GDM1 (cell line): ENCODE measurements at regions not wholly inside any gene's neighbourhood (a gene's known extent, or its start where the extent isn't known, plus 50 kb on each side); places are given as distances from the start of the nearest gene placed in this dataset.
"Not testable (repeated sequence)": the region's sequence is repeated elsewhere in the genome, so short reads cannot be mapped to it uniquely, and the experiment has no call there.

Experiments
- DNase-seq: peaks from one replicate; lab custom pipeline; 2025; lab: John Stamatoyannopoulos, UW

GRCh38 chr1:194431121-194431520 is 1244.7 kb upstream of the B3GALT2 start:
- DNase-seq: no peak

DNA sequence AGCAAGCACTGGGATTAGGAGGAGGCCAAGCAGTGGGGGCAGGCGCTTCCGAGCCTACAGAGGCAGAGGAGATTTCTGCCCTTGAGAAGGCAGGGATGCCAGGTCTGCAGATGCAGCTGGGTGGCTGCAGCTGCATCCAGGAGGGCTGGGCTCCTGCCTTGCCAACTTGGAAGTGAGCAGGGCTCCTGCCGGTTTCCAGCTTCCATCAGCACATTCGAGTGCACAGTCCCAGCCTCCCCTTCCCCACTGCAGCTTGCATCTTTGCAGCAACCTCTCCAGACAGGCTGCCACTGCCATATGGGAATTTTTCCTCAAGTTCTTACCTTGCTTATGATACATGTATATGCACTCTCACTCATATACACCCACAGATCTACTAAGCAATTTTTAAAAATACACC is 1234.3 kb upstream of the B3GALT2 start:
- no peak for DNase-seq

DNA sequence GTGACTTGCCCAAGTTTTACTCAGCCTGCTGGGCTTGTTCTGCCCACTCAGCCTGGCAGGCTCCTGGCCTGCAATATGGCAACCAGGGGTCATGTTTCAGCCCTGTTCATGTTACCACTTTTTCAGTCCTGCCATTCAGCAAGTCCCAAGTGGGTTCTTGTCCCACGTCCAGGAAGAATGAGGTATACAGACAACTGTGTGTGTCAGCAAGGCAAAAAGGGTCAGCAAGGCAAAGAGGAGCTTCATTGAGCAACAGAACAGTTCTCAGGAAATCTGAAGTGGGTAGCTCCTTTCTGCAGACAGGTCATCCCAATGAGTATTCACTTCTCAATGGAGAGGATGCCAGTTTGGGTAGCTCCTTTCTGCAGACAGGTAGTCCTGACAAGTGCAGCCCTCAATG is 1233.3 kb upstream of the B3GALT2 start:
- no peak for DNase-seq

GRCh38 chr1:194410756-194411155 is 1224.3 kb upstream of the B3GALT2 start:
- no peak for DNase-seq

DNA sequence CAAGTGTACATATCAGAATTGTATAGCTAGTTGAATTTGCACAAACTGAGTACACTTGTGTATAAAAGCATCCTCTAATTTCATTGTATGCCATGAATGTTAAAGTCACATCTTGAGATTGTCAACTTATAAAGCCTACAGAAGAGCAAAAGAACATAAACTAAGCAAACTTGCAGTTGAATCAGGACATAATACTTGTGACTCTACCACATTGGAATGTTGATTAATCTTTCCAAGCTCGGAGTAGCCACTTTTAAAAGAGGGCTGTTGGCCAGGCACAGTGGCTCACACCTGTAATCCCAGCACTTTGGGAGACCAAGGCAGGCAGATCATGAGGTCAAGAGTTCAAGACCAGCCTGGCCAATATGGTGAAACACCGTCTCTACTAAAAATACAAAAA is 1220.8 kb upstream of the B3GALT2 start:
- DNase-seq: not testable (repeated sequence)

DNA sequence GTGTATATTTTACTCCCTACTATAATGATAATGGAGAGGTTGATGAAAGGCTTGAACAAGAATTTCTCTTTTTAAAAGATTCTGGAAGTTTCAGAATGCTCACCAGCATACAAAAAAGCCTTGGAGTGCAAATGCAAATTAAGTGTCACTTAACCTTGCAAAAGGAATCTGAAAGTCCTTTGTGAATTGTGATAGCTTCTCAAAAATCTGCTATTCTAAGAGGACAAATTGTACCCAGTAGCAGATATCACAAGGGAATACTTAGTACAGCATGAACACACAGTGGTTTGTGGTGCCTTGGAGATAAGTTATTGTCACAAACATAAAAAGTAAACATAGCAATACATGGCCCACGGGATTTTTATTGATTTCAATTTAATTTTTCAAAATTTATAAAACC is 1208.3 kb upstream of the B3GALT2 start:
- DNase-seq: no peak

- no peak for DNase-seq
Measured at GRCh38 chr1:194387531-194387930, 1201.1 kb upstream of the B3GALT2 start.

DNA sequence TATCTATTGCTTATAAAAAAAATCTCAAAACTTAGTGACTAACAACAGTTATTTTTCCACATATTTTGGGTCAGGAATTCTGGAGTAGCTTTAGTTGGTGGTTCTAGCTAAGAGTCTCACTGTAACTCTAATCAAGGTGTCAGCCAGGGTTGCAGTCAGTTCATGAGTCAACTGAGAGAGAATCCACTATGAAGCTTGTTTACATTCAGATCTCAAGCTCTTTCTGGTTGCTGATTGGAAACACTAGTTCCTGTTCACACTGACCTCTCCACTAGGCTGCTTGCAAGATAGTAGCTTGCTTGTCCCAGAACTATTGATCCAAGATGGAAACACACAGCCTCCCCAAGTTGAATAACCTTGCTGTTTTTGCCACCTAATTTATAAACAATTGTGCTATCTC is 1192.1 kb upstream of the B3GALT2 start:
- no peak for DNase-seq

GRCh38 chr1:194374649-194375048 is 1188.2 kb upstream of the B3GALT2 start:
- DNase-seq: no peak

- no peak for DNase-seq
Measured at GRCh38 chr1:194372266-194372665, 1185.9 kb upstream of the B3GALT2 start.

DNA sequence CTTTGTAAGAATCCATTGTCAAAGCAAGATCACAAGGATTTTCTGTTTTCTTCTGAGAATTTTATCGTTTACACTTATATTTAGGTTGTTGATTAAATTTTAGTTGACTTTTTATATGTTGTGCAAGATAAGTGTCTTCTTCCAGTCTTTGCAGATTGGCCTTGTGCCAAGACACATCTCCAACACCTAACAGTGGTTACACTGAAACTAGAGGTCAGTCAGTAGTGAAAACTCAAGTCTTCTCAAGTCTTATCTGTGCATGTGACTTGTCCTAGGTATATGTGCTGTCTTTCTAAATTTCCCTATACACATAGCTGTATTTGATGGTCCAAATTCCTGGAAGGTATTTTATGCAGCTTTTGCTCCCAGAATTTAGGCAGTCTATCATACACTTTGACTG is 1183.2 kb upstream of the B3GALT2 start:
- DNase-seq: no peak

- no peak for DNase-seq
Measured at GRCh38 chr1:194369060-194369459, 1182.6 kb upstream of the B3GALT2 start.

GRCh38 chr1:194367121-194367520 is 1180.7 kb upstream of the B3GALT2 start:
- no peak for DNase-seq

GRCh38 chr1:194366705-194367104 is 1180.3 kb upstream of the B3GALT2 start:
- no peak for DNase-seq

GRCh38 chr1:194362327-194362726 is 1175.9 kb upstream of the B3GALT2 start:
- no peak for DNase-seq

DNA sequence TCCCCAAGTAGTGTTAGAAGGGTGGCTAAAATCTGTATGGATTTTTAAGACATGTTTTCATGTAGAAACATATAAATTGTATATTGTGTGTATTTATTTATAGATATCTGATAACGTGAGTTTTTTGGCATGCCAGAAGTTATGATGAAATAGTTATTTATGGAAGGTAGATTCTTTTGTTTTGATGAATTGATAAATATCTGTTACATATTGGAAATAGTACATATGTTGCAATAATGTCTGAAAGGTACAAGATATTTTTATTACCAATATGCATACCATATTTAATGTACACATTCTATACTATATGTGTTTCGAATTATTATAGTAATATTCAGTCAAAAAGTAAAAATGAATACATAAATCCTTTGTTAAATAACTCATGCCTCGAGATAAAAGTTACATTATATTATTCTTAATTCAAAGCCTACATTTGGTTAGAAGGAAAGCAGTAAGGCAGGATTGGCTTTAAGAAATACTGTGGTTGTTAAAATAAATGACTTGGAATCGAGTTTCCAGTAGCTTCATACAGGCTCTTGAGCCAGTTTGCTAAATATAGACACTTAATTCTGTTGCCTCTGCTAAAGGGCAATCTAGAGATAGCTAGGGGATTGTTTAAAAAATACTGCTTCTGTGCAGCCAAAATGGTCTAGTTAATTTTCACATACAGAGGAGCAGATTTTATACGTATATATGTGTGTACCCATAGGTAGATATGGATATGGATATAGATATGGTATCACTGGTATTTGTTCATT is 1175.1 kb upstream of the B3GALT2 start:
- DNase-seq: no peak

DNA sequence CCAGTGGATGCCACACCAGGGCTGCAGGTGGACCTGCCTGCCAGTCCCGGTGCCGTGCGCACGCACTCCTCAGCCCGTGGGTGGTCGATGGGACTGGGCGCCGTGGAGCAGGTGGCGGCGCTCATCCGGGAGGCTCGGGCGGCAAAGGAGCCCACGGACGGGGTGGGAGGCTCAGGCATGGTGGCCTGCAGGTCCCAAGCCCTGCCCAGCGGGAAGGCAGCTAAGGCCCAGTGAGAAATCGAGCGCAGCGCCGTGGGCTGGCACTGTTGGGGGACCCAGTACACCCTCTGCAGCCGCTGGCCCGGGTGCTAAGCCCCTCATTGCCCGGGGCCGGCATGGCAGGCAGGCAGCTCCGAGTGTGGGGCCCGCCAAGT is 1171.8 kb upstream of the B3GALT2 start:
- no peak for DNase-seq

- not testable (repeated sequence) for DNase-seq
Measured at GRCh38 chr1:194357573-194358207, 1171.3 kb upstream of the B3GALT2 start.

GRCh38 chr1:194355488-194356106 is 1169.2 kb upstream of the B3GALT2 start:
- no peak for DNase-seq

DNA sequence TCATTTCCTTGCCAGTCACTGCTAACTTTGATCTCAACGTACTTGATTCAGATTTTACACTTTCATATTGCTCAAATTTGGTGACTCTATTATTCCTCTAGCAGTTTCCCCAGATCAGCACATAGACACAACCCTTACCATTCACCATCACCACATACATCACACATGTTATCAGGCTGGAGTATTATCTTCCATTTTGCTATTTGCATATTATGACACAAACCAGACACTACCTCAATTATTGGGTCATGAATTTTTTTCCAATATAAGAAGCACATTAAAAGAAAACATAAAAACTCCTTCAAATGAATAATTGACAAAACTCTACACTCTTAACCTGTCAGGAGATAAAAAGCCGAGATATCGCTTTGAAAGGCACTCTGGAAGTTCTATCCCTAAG is 1166.7 kb upstream of the B3GALT2 start:
- no peak for DNase-seq

GRCh38 chr1:194347200-194347599 is 1160.8 kb upstream of the B3GALT2 start:
- DNase-seq: no peak

DNA sequence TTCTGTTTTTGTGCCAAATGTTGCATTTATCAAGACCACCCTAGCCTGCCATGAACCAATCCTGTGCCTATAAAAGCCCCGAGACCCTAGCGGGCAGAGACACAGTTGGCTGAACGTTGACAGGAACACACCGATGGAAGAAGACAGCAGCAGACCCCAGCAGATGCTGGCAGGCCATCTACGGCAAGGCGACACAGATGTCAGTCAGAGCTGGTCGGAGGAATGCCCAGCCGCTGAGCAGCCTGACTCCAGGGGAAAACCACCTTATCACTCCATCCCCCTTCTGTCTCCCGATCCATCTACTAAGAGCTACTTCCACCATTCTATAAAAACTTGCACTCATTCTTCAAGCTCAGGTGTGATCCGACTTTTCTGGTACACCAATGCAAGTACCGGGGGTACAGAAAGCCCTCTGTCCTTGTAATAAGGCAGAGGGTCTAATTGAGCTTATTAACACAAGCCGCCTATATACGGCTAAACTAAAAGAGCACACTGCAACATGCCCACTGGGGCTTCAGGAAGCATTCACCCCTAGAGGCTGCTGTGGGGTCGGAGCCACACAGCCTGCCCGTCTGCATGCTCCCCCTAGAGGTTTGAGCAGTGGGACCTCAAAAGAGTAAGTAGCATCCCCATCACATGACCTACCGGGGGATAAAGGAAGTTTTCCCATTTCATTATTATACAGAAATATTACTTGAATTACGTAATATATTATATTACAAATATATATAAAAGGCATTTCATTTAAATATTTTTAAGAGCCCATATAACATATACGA is 1156.3 kb upstream of the B3GALT2 start:
- no peak for DNase-seq

DNA sequence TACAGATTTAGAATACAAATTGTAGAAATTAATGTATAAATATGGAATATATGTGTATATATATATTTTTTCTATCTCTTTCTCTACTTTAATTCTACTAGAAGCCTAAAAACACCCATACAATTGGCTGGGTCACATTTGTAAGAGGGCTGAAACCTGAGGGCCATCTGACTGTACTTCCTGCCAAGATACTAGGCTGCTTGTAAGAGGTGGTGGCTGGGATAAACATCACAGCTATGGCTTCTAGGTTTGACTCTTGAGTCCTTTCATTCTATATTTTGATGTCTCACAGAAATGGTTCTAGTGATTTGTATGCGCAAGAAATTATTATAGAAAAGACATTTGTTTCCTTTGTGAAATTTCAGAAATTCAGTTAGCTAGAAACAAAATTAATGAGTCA is 1155.2 kb upstream of the B3GALT2 start:
- DNase-seq: no peak
